IMR-90 (cell line): ENCODE measurements at regions not wholly inside any gene's neighbourhood (a gene's known extent, or its start where the extent isn't known, plus 50 kb on each side); places are given as distances from the start of the nearest gene placed in this dataset.

Experiments used
- ATAC-seq: fragments of 200-7000 bp; cut with Tn5 transposase; 2 replicates; pipeline ENCODE4 v1.9.1; 2020; ENCODE audit warnings: low read depth, mild to moderate bottlenecking, moderate library complexity
- BruUV-seq: library from RNA; stranded (reverse); fragments of 400-500 nt; replicated peaks from 2 replicates; lab custom pipeline; 2021; lab: Mats Ljungman, UMichigan
- CTCF ChIA-PET: fragments of 300-600 bp; formaldehyde crosslinking; extraction: SDS; loops from one replicate; lab custom pipeline; 2021; ENCODE audit warnings: antibody characterized with exemption; lab: Yijun Ruan, JAX
- POLR2A ChIA-PET: fragments of 300-600 bp; sonication (Branson Sonifier 250); formaldehyde crosslinking; loops from one replicate; lab custom pipeline; 2022; ENCODE audit warnings: antibody characterized with exemption; ENCODE audit not compliant: unreplicated experiment; lab: Charles Lee
- DNase-seq: peaks from one replicate; pipeline ENCODE4 v3.0.0; 2013
- H2AFZ ChIP-seq: replicated peaks from 2 replicates; pipeline ENCODE3; 2013; ENCODE audit warnings: low read length, mild to moderate bottlenecking; ENCODE audit not compliant: poor library complexity
- H2AK5ac ChIP-seq: 2 replicates; pipeline ENCODE4 v1.6.1; 2013; ENCODE audit warnings: low read depth, low read length, inconsistent platforms
- H2AK9ac ChIP-seq: replicated peaks from 2 replicates; pipeline ENCODE3; 2013; ENCODE audit warnings: mild to moderate bottlenecking, low read depth, low read length, moderate library complexity; ENCODE audit not compliant: poor library complexity
- H2BK120ac ChIP-seq: 2 replicates; pipeline ENCODE4 v1.6.1; 2013; ENCODE audit warnings: low read depth, low read length, inconsistent platforms
- H2BK15ac ChIP-seq: 3 replicates; pipeline ENCODE4 v1.6.1; 2013; ENCODE audit warnings: low read depth, low read length, inconsistent platforms
- H2BK20ac ChIP-seq: 2 replicates; pipeline ENCODE4 v1.6.1; 2013; ENCODE audit warnings: low read depth, mild to moderate bottlenecking, inconsistent platforms, low read length, moderate library complexity
- H2BK5ac ChIP-seq: 2 replicates; pipeline ENCODE4 v1.6.1; 2013; ENCODE audit warnings: mild to moderate bottlenecking, low read depth, low read length, inconsistent platforms; ENCODE audit not compliant: poor library complexity, severe bottlenecking
- H3K14ac ChIP-seq: replicated peaks from 2 replicates; pipeline ENCODE4 v1.6.1; 2013; ENCODE audit warnings: low read depth, low read length, inconsistent platforms
- H3K18ac ChIP-seq: 2 replicates; pipeline ENCODE4 v1.6.1; 2013; ENCODE audit warnings: low read depth, low read length, control low read depth
- H3K23ac ChIP-seq: 2 replicates; pipeline ENCODE4 v1.6.1; 2013; ENCODE audit warnings: low read depth, low read length, inconsistent platforms
- H3K27ac ChIP-seq: 2 replicates; pipeline ENCODE4 v1.5.1; 2013; ENCODE audit warnings: mild to moderate bottlenecking, control low read depth, low read length; ENCODE audit not compliant: insufficient read depth
- H3K27me3 ChIP-seq: 2 replicates; pipeline ENCODE4 v1.6.1; 2013; ENCODE audit warnings: low read length; ENCODE audit not compliant: control insufficient read depth, insufficient read depth
- H3K36me3 ChIP-seq: 2 replicates; pipeline ENCODE4 v1.6.1; 2013; ENCODE audit warnings: low read length, mixed read lengths; ENCODE audit not compliant: control insufficient read depth, insufficient read depth
- H3K4ac ChIP-seq: 2 replicates; pipeline ENCODE4 v1.6.1; 2013; ENCODE audit warnings: low read depth, low read length, inconsistent platforms
- H3K4me1 ChIP-seq: 2 replicates; pipeline ENCODE4 v1.6.1; 2013; ENCODE audit warnings: low read length, mixed read lengths; ENCODE audit not compliant: control insufficient read depth, insufficient read depth
- H3K4me2 ChIP-seq: 2 replicates; pipeline ENCODE4 v1.6.1; 2013; ENCODE audit warnings: low read depth, mild to moderate bottlenecking, control low read depth, low read length, moderate library complexity
- H3K4me3 ChIP-seq: 2 replicates; pipeline ENCODE4 v1.5.1; 2013; ENCODE audit warnings: low read depth, mild to moderate bottlenecking, control low read depth, low read length, moderate library complexity; ENCODE audit not compliant: insufficient read depth
- H3K56ac ChIP-seq: 2 replicates; pipeline ENCODE4 v1.6.1; 2013; ENCODE audit warnings: low read length, inconsistent platforms; ENCODE audit not compliant: insufficient read depth; ENCODE audit errors: extremely low read depth
- H3K79me1 ChIP-seq, 2 experiments: 2 replicates each; pipeline ENCODE4 v1.6.1; 2013; ENCODE audit warnings: low read length in 2 of 2, inconsistent platforms in 1 of 2, low read depth in 1 of 2
- H3K9ac ChIP-seq: 2 replicates; pipeline ENCODE4 v1.6.1; 2013; ENCODE audit warnings: low read depth, low read length, control low read depth
- H3K9me1 ChIP-seq: 2 replicates; pipeline ENCODE4 v1.6.1; 2013; ENCODE audit warnings: low read length, inconsistent platforms; ENCODE audit not compliant: insufficient read depth
- H3K9me3 ChIP-seq: 2 replicates; pipeline ENCODE4 v1.6.1; 2013; ENCODE audit warnings: low read length; ENCODE audit not compliant: control insufficient read depth, insufficient read depth
- H4K20me1 ChIP-seq: 2 replicates; pipeline ENCODE4 v1.6.1; 2013; ENCODE audit warnings: low read length, inconsistent platforms; ENCODE audit not compliant: insufficient read depth
- H4K5ac ChIP-seq: 2 replicates; pipeline ENCODE4 v1.6.1; 2013; ENCODE audit warnings: mild to moderate bottlenecking, low read depth, low read length, control low read depth
- H4K8ac ChIP-seq, 2 experiments: 2 replicates each; pipeline ENCODE4 v1.6.1; 2013; ENCODE audit warnings: low read depth in 2 of 2, low read length in 2 of 2, control low read depth in 1 of 2, inconsistent platforms in 1 of 2
- H4K91ac ChIP-seq: 2 replicates; pipeline ENCODE4 v1.6.1; 2013; ENCODE audit warnings: low read depth, low read length, inconsistent platforms; ENCODE audit not compliant: insufficient read depth
- CHD1 ChIP-seq: IDR thresholded peaks from 2 replicates; pipeline ENCODE4 v1.6.1; 2012; ENCODE audit warnings: low read depth, low read length, improper control_type of control experiment
- FOS ChIP-seq: fragments of 150-350 bp; IDR thresholded peaks from 2 replicates; pipeline ENCODE4 v1.6.1; 2016; ENCODE audit warnings: low read depth, low read length
- MAFK ChIP-seq: IDR thresholded peaks from 2 replicates; pipeline ENCODE4 v1.6.1; 2012; ENCODE audit warnings: low read depth, low read length, improper control_type of control experiment
- NFE2L2 ChIP-seq: fragments of 150-350 bp; IDR thresholded peaks from 2 replicates; pipeline ENCODE4 v1.6.1; 2016; ENCODE audit warnings: low read depth, mild to moderate bottlenecking, low read length
- POLR2A ChIP-seq: IDR thresholded peaks from 2 replicates; pipeline ENCODE4 v1.6.1; 2012; ENCODE audit warnings: mild to moderate bottlenecking, low read depth, low read length
- RAD21 ChIP-seq: IDR thresholded peaks from 2 replicates; pipeline ENCODE4 v1.6.1; 2012; ENCODE audit warnings: low read length, improper control_type of control experiment
- RFX5 ChIP-seq: IDR thresholded peaks from 2 replicates; pipeline ENCODE4 v1.8.0; 2012; ENCODE audit warnings: low read depth, mild to moderate bottlenecking, low read length, moderate library complexity
- SMC3 ChIP-seq: fragments of 150-350 bp; IDR thresholded peaks from 2 replicates; pipeline ENCODE4 v1.6.1; 2016; ENCODE audit warnings: low read depth, mild to moderate bottlenecking, antibody characterized with exemption, low read length, moderate library complexity
- WGBS, 2 experiments: methylation state at CpG; one replicate each; pipeline versions ENCODE4 v1.1.5 to v1.1.7; 2013; ENCODE audit warnings: missing lambda C conversion rate in 2 of 2; ENCODE audit not compliant: insufficient read length in 1 of 2; ENCODE audit errors: extremely low coverage in 2 of 2; 5-methylcytosine and 5-hydroxymethylcytosine counted together
- dilution Hi-C: fragments of 300-500 bp; cut with HindIII; formaldehyde crosslinking; loops from one replicate; pipeline ENCODE4 v1.14.3; 2018; ENCODE audit warnings: low sequenced_read_pairs; ENCODE audit not compliant: unreplicated experiment
- in situ Hi-C: fragments of 300-500 bp; cut with MboI; formaldehyde crosslinking; loops from 3 replicates; pipeline ENCODE4 v1.14.3; 2019; ENCODE audit warnings: low sequenced_read_pairs, inconsistent platforms, mixed read lengths
- intact Hi-C: fragments of 100-400 bp; cut with micrococcal nuclease; formaldehyde crosslinking; loops from 2 replicates; pipeline ENCODE4 v1.10.0; 2022
- TF ChIP-seq, protein P1 (sequence below): conservative IDR thresholded peaks from 2 replicates; pipeline ENCODE4 v1.5.1; 2012; ENCODE audit warnings: mild to moderate bottlenecking, low read depth, low read length, improper control_type of control experiment
- TF ChIP-seq, protein P2 (sequence below): fragments of 150-350 bp; IDR thresholded peaks from 2 replicates; pipeline ENCODE4 v1.6.1; 2017; ENCODE audit warnings: mild to moderate bottlenecking, antibody characterized with exemption, low read length, low read depth
- TF ChIP-seq, protein P3 (sequence below): fragments of 150-350 bp; IDR thresholded peaks from 2 replicates; pipeline ENCODE4 v1.6.1; 2016; ENCODE audit warnings: low read depth, mild to moderate bottlenecking, low read length, moderate library complexity, borderline replicate concordance

DNA sequence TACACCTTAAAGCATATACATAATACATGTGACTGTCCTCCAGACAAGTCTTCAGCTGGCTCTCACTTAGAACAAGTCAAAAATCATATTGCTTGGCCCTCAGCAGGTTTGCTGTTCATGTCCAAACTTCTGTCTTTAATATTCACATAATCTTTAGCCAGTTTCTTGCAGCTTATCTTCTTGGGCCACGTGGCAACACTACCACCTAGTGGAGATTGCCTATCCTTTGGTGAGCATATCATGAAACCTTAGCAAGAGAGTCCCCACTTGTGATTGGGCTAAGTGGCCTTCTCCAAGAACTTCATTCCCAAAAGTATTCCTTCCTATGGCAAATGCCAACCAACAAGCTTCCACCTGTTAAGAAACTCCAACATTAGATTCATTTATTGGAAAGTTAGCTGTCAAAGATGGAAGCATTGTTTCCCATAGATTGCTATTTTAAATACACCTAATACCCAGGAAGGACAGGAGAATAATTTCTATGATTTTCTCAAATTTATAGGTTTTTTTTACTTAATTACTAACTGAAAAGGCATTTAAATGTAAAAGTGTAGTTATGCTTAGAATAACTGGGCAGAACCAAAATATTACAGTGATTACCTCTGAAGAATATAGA is 231.9 kb upstream of the INTU start:
- no peak overlapping the region for H2BK120ac ChIP-seq
- H2AK5ac ChIP-seq: no peak overlapping the region
- H3K79me1 ChIP-seq: no peaks in the 10 kb centered on the region
- H4K20me1 ChIP-seq: no peaks in the 10 kb centered on the region
- no peak overlapping the region for H3K14ac ChIP-seq
- H3K4me3 ChIP-seq: no peak overlapping the region
- ChIA-PET CTCF (interaction anchor here (0.7 to 0.8 kb wide), 2 partner anchors 12 to 795 kb away, joined by 3 to 4 read pairs; no protein-coding TSS in a partner anchor), POLR2A (no interaction called here)
- no peak overlapping the region for H4K5ac ChIP-seq
- TF ChIP-seq, protein P1, sequence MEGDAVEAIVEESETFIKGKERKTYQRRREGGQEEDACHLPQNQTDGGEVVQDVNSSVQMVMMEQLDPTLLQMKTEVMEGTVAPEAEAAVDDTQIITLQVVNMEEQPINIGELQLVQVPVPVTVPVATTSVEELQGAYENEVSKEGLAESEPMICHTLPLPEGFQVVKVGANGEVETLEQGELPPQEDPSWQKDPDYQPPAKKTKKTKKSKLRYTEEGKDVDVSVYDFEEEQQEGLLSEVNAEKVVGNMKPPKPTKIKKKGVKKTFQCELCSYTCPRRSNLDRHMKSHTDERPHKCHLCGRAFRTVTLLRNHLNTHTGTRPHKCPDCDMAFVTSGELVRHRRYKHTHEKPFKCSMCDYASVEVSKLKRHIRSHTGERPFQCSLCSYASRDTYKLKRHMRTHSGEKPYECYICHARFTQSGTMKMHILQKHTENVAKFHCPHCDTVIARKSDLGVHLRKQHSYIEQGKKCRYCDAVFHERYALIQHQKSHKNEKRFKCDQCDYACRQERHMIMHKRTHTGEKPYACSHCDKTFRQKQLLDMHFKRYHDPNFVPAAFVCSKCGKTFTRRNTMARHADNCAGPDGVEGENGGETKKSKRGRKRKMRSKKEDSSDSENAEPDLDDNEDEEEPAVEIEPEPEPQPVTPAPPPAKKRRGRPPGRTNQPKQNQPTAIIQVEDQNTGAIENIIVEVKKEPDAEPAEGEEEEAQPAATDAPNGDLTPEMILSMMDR: peak; percentile 90
- TF ChIP-seq, protein P2, sequence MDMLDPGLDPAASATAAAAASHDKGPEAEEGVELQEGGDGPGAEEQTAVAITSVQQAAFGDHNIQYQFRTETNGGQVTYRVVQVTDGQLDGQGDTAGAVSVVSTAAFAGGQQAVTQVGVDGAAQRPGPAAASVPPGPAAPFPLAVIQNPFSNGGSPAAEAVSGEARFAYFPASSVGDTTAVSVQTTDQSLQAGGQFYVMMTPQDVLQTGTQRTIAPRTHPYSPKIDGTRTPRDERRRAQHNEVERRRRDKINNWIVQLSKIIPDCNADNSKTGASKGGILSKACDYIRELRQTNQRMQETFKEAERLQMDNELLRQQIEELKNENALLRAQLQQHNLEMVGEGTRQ: no peak
- TF ChIP-seq NFE2L2 (no peak), POLR2A (no peak), FOS (no peak), SMC3 (peak; percentile 88), RAD21 (peak; percentile 94), MAFK (no peak), CHD1 (no peak), RFX5 (no peak)
- TF ChIP-seq, protein P3, sequence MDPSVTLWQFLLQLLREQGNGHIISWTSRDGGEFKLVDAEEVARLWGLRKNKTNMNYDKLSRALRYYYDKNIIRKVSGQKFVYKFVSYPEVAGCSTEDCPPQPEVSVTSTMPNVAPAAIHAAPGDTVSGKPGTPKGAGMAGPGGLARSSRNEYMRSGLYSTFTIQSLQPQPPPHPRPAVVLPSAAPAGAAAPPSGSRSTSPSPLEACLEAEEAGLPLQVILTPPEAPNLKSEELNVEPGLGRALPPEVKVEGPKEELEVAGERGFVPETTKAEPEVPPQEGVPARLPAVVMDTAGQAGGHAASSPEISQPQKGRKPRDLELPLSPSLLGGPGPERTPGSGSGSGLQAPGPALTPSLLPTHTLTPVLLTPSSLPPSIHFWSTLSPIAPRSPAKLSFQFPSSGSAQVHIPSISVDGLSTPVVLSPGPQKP: no peak
- H3K56ac ChIP-seq: no peak overlapping the region
- no peak overlapping the region for H2AFZ ChIP-seq
- peaks cover 4% of the 10 kb centered on the region; the same call in 1 of the 2 replicates for H3K27me3 ChIP-seq
- dilution Hi-C loops: no loop called here
- no peaks in the 10 kb centered on the region for H3K36me3 ChIP-seq
- H2BK15ac ChIP-seq: no peak overlapping the region
- ATAC-seq (peak; percentile 91), DNase-seq (peak; percentile 83)
- 0% methylated on average over 1 of the region's 1 CpG; no CpG with 5 or more reads in 1 of the 2 experiments for WGBS, 2 experiments
- H3K9ac ChIP-seq: no peak overlapping the region
- H2AK9ac ChIP-seq: no peak overlapping the region
- H3K9me3 ChIP-seq: no peaks in the 10 kb centered on the region
- H3K4ac ChIP-seq: no peak overlapping the region
- no peak overlapping the region for H3K4me2 ChIP-seq
- H3K23ac ChIP-seq: no peak overlapping the region
- no peak overlapping the region for H3K18ac ChIP-seq
- no peak overlapping the region for H4K8ac ChIP-seq
- H3K27ac ChIP-seq: no peak overlapping the region
- H2BK5ac ChIP-seq: no peak overlapping the region
- peaks cover 2% of the 10 kb centered on the region; the same call in 1 of the 2 replicates for H3K4me1 ChIP-seq
- BruUV-seq: no TSS peak
- no peak overlapping the region for H2BK20ac ChIP-seq
- H4K91ac ChIP-seq: no peak overlapping the region
- H3K9me1 ChIP-seq: no peaks in the 10 kb centered on the region
- in situ Hi-C loops: no loop called here
- intact Hi-C loops: loop anchor here (2.0 to 10.0 kb wide), 6 partner anchors 136 to 799 kb away; no protein-coding TSS in a partner anchor
